Activated CD8-positive, alpha-beta T cell treated with anti-CD3 and anti-CD28 coated beads for 36 hours (primary cell): ENCODE measurements at regions not wholly inside any gene's neighbourhood (a gene's known extent, or its start where the extent isn't known, plus 50 kb on each side); places are given as distances from the start of the nearest gene placed in this dataset.
"Not testable (repeated sequence)": the region's sequence is repeated elsewhere in the genome, so short reads cannot be mapped to it uniquely, and the experiment has no call there.

Experiments
- ATAC-seq: fragments of 200-7000 bp; cut with Tn5 transposase; one replicate; pipeline ENCODE4 v1.10.0; 2021; ENCODE audit warnings: mild to moderate bottlenecking, moderate library complexity
- CTCF ChIA-PET: fragments of 350-600 bp; sonication (Branson Sonifier 250); formaldehyde crosslinking; loops from one replicate; lab custom pipeline; 2021; ENCODE audit warnings: antibody characterized with exemption; lab: Charles Lee
- POLR2A ChIA-PET: fragments of 350-600 bp; sonication (Branson Sonifier 250); formaldehyde crosslinking; loops from one replicate; lab custom pipeline; 2021; ENCODE audit warnings: antibody characterized with exemption; lab: Charles Lee
- DNase-seq: peaks from one replicate; pipeline ENCODE4 v3.0.0-alpha.2; 2020
- H3K27ac Mint-ChIP-seq: one replicate; pipeline ENCODE4 v1.8.0; 2021; ENCODE audit warnings: mild to moderate bottlenecking, mixed read lengths
- H3K27me3 Mint-ChIP-seq: one replicate; pipeline ENCODE4 v1.8.0; 2021; ENCODE audit warnings: mixed read lengths
- H3K36me3 Mint-ChIP-seq: one replicate; pipeline ENCODE4 v1.8.0; 2021; ENCODE audit warnings: low read depth, mixed read lengths
- H3K4me1 Mint-ChIP-seq: one replicate; pipeline ENCODE4 v1.8.0; 2021; ENCODE audit warnings: low read depth, mixed read lengths
- H3K4me3 Mint-ChIP-seq: one replicate; pipeline ENCODE4 v1.8.0; 2021; ENCODE audit warnings: mild to moderate bottlenecking, moderate library complexity, mixed read lengths
- H3K9me3 Mint-ChIP-seq: one replicate; pipeline ENCODE4 v1.8.0; 2021; ENCODE audit warnings: mixed read lengths
- intact Hi-C: fragments of 100-400 bp; cut with micrococcal nuclease; formaldehyde crosslinking; loops from one replicate; pipeline ENCODE4 v1.10.0; 2022
- TF ChIP-seq, protein P1 (sequence below): fragments of 200-600 bp; IDR thresholded peaks from one replicate; pipeline ENCODE4 v1.8.0; 2022; ENCODE audit warnings: antibody characterized with exemption, mild to moderate bottlenecking

DNA sequence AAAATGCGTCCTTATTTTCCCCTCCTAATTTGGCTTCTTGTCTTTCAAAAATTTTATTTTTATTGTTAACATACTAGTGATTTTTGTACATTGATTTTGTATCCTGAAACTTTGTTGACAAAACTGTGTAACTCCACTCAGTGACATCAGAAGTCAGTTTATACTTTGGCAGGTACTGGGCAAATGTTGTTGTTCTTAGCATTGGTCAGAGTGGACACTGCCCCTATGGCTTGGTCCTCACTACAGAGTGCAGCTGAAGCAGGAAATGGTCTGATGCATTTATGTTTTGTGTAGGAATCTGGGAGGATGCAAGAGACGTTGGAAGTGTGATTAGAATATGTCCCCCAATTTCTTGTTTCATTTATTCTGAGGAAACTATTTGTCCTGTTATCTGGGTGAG is 205.5 kb upstream of the CENPE start:
- H3K9me3 Mint-ChIP-seq = no peaks in the 10 kb centered on the region
- TF ChIP-seq, protein P1, sequence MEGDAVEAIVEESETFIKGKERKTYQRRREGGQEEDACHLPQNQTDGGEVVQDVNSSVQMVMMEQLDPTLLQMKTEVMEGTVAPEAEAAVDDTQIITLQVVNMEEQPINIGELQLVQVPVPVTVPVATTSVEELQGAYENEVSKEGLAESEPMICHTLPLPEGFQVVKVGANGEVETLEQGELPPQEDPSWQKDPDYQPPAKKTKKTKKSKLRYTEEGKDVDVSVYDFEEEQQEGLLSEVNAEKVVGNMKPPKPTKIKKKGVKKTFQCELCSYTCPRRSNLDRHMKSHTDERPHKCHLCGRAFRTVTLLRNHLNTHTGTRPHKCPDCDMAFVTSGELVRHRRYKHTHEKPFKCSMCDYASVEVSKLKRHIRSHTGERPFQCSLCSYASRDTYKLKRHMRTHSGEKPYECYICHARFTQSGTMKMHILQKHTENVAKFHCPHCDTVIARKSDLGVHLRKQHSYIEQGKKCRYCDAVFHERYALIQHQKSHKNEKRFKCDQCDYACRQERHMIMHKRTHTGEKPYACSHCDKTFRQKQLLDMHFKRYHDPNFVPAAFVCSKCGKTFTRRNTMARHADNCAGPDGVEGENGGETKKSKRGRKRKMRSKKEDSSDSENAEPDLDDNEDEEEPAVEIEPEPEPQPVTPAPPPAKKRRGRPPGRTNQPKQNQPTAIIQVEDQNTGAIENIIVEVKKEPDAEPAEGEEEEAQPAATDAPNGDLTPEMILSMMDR = no peak
- ATAC-seq (no peak), DNase-seq (no peak)
- intact Hi-C loops = no loop called here
- no peak overlapping the region for H3K27ac Mint-ChIP-seq
- POLR2A ChIA-PET = interaction anchor here (0.5 kb wide), 1 partner anchor 241 kb away, joined by 4 read pairs; no protein-coding TSS in a partner anchor
- H3K4me1 Mint-ChIP-seq = no peaks in the 10 kb centered on the region
- CTCF ChIA-PET = no interaction called here
- H3K4me3 Mint-ChIP-seq = no peak overlapping the region
- H3K36me3 Mint-ChIP-seq = no peaks in the 10 kb centered on the region
- H3K27me3 Mint-ChIP-seq = no peaks in the 10 kb centered on the region

DNA sequence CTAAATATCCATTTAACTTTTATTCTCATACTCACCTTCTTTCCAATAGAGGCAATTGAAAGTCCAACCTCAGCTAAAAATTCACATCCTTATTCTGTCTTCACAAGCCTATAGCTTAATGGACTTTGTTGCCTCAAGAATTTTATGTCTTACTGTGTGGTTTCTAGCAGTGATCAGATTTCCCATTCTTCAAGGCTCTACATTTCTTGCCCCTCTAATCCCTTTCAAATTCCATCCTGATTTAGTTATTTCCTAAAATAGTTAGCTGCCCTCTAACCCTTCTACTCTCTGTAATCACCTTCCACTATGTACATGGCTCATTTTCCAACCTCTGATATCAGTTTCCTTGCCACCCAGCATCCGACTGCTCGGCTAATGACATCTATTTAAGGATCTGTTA is 204.1 kb upstream of the CENPE start:
- CTCF ChIA-PET = no interaction called here
- Mint-ChIP-seq H3K4me1 (no peaks in the 10 kb centered on the region), H3K27me3 (no peaks in the 10 kb centered on the region), H3K4me3 (no peak overlapping the region), H3K27ac (no peak overlapping the region), H3K9me3 (no peaks in the 10 kb centered on the region), H3K36me3 (no peaks in the 10 kb centered on the region)
- POLR2A ChIA-PET = no interaction called here
- intact Hi-C loops = no loop called here
- TF ChIP-seq, protein P1 = no peak
- no peak for ATAC-seq
- no peak for DNase-seq

GRCh38 chr4:103400405-103400804 is 202.3 kb upstream of the CENPE start:
- no peak for ATAC-seq
- ChIA-PET CTCF (no interaction called here), POLR2A (no interaction called here)
- DNase-seq = no peak
- Mint-ChIP-seq H3K4me1 (no peaks in the 10 kb centered on the region), H3K9me3 (no peaks in the 10 kb centered on the region), H3K27me3 (no peaks in the 10 kb centered on the region), H3K4me3 (no peak overlapping the region), H3K36me3 (no peaks in the 10 kb centered on the region), H3K27ac (no peak overlapping the region)
- TF ChIP-seq, protein P1 = no peak
- intact Hi-C loops = no loop called here

DNA sequence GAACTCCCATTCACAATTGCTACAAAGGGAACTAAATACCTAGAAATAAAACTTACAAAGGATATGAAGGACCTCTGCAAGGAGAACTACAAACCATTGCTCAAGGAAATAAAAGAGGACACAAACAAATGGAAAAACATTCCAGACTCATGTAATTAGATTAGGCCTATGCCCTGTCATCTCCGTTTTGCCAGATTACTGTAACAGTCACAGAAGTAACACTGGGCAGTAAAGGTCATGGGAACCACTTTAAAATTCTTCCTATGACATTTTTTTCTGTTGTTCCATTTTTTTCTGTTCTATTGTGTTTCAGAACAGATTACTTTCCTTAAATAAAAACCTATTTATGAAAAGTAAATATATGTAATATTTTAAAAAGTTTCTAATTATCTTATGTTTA is 199.4 kb upstream of the CENPE start:
- DNase-seq = no peak
- no peak for ATAC-seq

DNA sequence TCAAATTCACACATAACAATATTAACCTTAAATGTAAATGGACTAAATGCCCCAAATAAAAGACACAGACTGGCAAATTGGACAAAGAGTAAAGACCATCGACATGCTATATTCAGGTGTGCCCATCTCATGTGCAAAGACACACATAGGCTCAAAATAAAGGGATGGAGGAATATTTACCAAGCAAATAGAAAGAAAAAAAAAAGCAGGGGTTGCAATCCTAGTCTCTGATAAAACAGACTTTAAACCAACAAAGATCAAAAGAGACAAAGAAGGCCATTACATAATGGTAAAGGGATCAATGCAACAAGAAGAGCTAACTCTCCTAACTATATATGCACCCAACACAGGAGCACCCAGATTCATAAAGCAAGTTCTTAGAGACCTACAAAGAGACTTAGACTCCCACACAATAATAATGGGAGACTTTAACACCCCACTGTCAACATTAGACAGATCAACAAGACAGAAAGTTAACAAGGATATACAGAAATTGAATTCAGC is 189.4 kb upstream of the CENPE start:
- H3K27me3 Mint-ChIP-seq, H3K4me3 Mint-ChIP-seq, H3K36me3 Mint-ChIP-seq, CTCF ChIA-PET, intact Hi-C loops, ATAC-seq, H3K27ac Mint-ChIP-seq, DNase-seq, H3K9me3 Mint-ChIP-seq, POLR2A ChIA-PET, H3K4me1 Mint-ChIP-seq: not testable (repeated sequence)

More for the DNA sequence above, 199.4 kb upstream of the CENPE start:
- Mint-ChIP-seq H3K27ac (no peak overlapping the region), H3K4me3 (no peak overlapping the region), H3K36me3 (no peaks in the 10 kb centered on the region), H3K4me1 (no peaks in the 10 kb centered on the region), H3K9me3 (no peaks in the 10 kb centered on the region), H3K27me3 (no peaks in the 10 kb centered on the region)
- intact Hi-C loops = no loop called here
- ChIA-PET CTCF (no interaction called here), POLR2A (no interaction called here)
- TF ChIP-seq, protein P1 = no peak

GRCh38 chr4:103385565-103385964 is 187.4 kb upstream of the CENPE start:
- H3K4me3 Mint-ChIP-seq, CTCF ChIA-PET, H3K27me3 Mint-ChIP-seq, POLR2A ChIA-PET, H3K4me1 Mint-ChIP-seq, DNase-seq, ATAC-seq, H3K36me3 Mint-ChIP-seq, intact Hi-C loops, H3K27ac Mint-ChIP-seq: not testable (repeated sequence)
- peaks cover 19% of the 10 kb centered on the region for H3K9me3 Mint-ChIP-seq
